ENCODE measurements at regions not wholly inside any gene's neighbourhood (a gene's known extent, or its start where the extent isn't known, plus 50 kb on each side); places are given as distances from the start of the nearest gene placed in this dataset.
A peak's percentile ranks its signal among the peaks of the same experiment; 100 is the strongest.
"Not testable (repeated sequence)": the region's sequence is repeated elsewhere in the genome, so short reads cannot be mapped to it uniquely, and the experiment has no call there.

- H3K36me3 ChIP-seq = no peaks in the 10 kb centered on the region
- no peak for TF ChIP-seq Cebpa-rat (IDR thresholded peaks at IDR 0.05)
- no peak overlapping the region for H3K4me2 ChIP-seq
- no peaks in the 10 kb centered on the region for H3K27me3 ChIP-seq
- no peaks in the 10 kb centered on the region for H4K20me1 ChIP-seq
- H3K9me3 ChIP-seq = peaks cover 9% of the 10 kb centered on the region
- H3K27ac ChIP-seq = no peak overlapping the region
- H3K4me1 ChIP-seq = no peaks in the 10 kb centered on the region
- H3K9ac ChIP-seq = no peak overlapping the region
- no peak overlapping the region for H3K4me3 ChIP-seq
These were observed 69.6 kb downstream of the SLC41A2 start for GRCh38 chr12:104888481-104888880.

DNA sequence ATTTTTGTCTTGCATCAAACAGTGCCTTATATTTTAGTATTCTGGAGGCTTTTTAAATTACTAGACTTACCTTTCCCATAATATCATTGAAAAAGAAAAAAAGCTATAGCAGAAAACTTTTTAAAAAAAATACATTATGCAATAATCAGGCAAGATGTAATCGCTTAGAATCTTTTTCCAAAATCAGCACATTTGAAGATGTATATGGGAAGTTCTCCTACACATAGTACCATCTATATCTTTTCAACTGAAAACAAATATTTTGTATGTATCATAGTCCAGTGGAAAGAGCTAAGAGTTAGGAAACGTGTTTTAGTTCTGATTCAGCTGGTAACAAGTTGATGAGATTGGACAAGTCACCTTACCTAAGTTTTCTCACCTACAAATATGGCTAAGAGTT, 70.6 kb downstream of the SLC41A2 start:
- H3K27ac ChIP-seq = no peak overlapping the region
- H4K20me1 ChIP-seq = no peaks in the 10 kb centered on the region

GRCh38 chr12:104886418-104887401, 71.4 kb downstream of the SLC41A2 start:
- Histone ChIP-seq H3K9me3 (peaks cover 15% of the 10 kb centered on the region), H3K4me3 (no peak overlapping the region), H3K4me2 (no peak overlapping the region), H3K36me3 (no peaks in the 10 kb centered on the region), H3K9ac (no peak overlapping the region), H3K4me1 (no peaks in the 10 kb centered on the region), H3K27ac (no peak overlapping the region), H3K27me3 (no peaks in the 10 kb centered on the region), H4K20me1 (no peaks in the 10 kb centered on the region)
- TF ChIP-seq Cebpa-rat (IDR thresholded peaks at IDR 0.05) = no peak

More for the DNA sequence above, 70.6 kb downstream of the SLC41A2 start:
- peaks cover 15% of the 10 kb centered on the region for H3K9me3 ChIP-seq
- H3K27me3 ChIP-seq = no peaks in the 10 kb centered on the region
- no peak overlapping the region for H3K4me3 ChIP-seq
- no peak overlapping the region for H3K9ac ChIP-seq
- no peak for TF ChIP-seq Cebpa-rat (IDR thresholded peaks at IDR 0.05)
- no peaks in the 10 kb centered on the region for H3K36me3 ChIP-seq
- H3K4me2 ChIP-seq = no peak overlapping the region
- no peaks in the 10 kb centered on the region for H3K4me1 ChIP-seq

DNA sequence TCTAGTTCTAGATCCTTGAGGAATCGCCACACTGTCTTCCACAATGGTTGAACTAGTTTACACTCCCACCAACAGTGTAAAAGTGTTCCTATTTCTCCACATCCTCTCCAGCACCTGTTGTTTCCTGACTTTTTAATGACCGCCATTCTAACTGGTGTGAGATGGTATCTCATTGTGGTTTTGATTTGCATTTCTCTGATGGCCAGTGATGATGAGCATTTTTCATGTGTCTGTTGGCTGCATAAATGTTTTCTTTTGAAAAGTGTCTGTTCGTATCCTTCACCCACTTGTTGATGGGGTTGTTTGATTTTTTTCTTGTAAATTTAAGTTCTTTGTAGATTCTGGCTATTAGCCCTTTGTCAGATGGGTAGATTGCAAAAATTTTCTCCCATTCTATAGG, 79.2 kb downstream of the SLC41A2 start:
- H3K4me3 ChIP-seq, H4K20me1 ChIP-seq, H3K9me3 ChIP-seq, H3K4me2 ChIP-seq, H3K36me3 ChIP-seq, H3K4me1 ChIP-seq, H3K9ac ChIP-seq, H3K27ac ChIP-seq, H3K27me3 ChIP-seq: not testable (repeated sequence)

DNA sequence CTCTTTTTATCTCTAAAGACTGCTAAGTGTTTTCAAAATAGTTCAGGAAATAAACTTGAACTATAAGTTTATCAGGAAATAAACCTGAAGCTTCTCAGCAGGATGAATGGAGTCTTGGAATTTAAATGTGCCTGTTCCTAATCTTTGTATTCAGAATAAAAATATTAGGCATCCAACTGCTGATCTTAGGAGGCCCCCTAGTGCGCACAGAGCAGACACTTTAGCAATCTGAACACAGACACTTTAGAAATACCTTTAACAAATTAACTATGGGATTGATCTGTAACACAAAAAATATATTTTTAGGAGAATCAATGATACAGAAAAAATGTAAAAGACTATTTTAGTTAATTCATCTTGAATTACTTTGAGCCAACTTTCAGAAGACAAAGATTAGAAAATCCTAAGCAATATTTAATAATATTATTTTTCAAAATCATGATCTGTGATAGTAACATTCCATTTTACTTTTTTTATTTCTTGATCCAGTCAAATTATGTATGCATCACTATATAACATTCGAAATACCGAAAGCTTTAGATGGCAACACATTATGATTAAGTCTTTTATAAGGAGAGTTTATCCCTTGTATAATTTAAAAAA, 80.9 kb downstream of the SLC41A2 start:
- H3K4me2 ChIP-seq = no peak overlapping the region
- no peak overlapping the region for H3K9ac ChIP-seq
- no peaks in the 10 kb centered on the region for H3K4me1 ChIP-seq
- H3K4me3 ChIP-seq = no peak overlapping the region
- no peaks in the 10 kb centered on the region for H3K9me3 ChIP-seq
- TF ChIP-seq Cebpa-rat (IDR thresholded peaks at IDR 0.05) = no peak
- H4K20me1 ChIP-seq = no peaks in the 10 kb centered on the region
- H3K27me3 ChIP-seq = no peaks in the 10 kb centered on the region
- no peaks in the 10 kb centered on the region for H3K36me3 ChIP-seq
- H3K27ac ChIP-seq = no peak overlapping the region

GRCh38 chr12:104873374-104873773, 84.7 kb downstream of the SLC41A2 start:
- H3K27me3 ChIP-seq = no peaks in the 10 kb centered on the region
- H3K9me3 ChIP-seq = no peaks in the 10 kb centered on the region
- no peak overlapping the region for H3K9ac ChIP-seq
- no peaks in the 10 kb centered on the region for H3K36me3 ChIP-seq
- no peak overlapping the region for H3K4me2 ChIP-seq
- no peak for TF ChIP-seq Cebpa-rat (IDR thresholded peaks at IDR 0.05)
- no peaks in the 10 kb centered on the region for H4K20me1 ChIP-seq
- no peak overlapping the region for H3K4me3 ChIP-seq
- H3K27ac ChIP-seq = no peak overlapping the region
- H3K4me1 ChIP-seq = peaks cover 4% of the 10 kb centered on the region; the same call in 1 of the 2 replicates

DNA sequence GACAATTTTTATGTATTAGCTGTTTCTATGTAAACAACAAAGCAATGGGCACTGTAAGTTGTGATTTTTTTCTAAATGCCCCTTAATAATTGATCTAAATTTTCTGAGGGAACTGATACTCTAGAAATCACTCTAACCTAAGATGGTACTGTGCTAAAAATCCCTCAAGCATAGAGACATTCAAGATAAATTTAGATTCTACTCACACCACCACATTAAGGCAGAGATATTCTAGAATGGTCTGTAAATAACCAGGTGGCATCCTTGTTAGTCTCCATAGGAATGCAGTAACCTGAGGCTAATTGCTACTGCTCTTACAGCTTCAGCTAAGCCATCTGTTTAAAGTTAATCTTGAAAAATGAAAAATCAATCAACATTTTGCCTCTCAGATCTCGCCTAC, 87.3 kb downstream of the SLC41A2 start:
- Histone ChIP-seq H3K36me3 (no peaks in the 10 kb centered on the region), H3K4me3 (no peak overlapping the region), H3K4me1 (peaks cover 4% of the 10 kb centered on the region; the same call in 1 of the 2 replicates), H3K9me3 (no peaks in the 10 kb centered on the region), H4K20me1 (no peaks in the 10 kb centered on the region), H3K27me3 (no peaks in the 10 kb centered on the region), H3K9ac (no peak overlapping the region), H3K4me2 (no peak overlapping the region), H3K27ac (no peak overlapping the region)
- no peak for TF ChIP-seq Cebpa-rat (IDR thresholded peaks at IDR 0.05)

GRCh38 chr12:104866291-104866690, 91.8 kb downstream of the SLC41A2 start:
- H3K9me3 ChIP-seq = no peaks in the 10 kb centered on the region
- no peak overlapping the region for H3K4me2 ChIP-seq

GRCh38 chr12:104865080-104865479, 93.0 kb downstream of the SLC41A2 start:
- no peak for TF ChIP-seq Cebpa-rat (IDR thresholded peaks at IDR 0.05)
- H3K9ac ChIP-seq = no peak overlapping the region
- H3K27me3 ChIP-seq = no peaks in the 10 kb centered on the region
- H3K4me3 ChIP-seq = no peak overlapping the region
- H3K4me2 ChIP-seq = no peak overlapping the region
- no peak overlapping the region for H3K27ac ChIP-seq
- H4K20me1 ChIP-seq = no peaks in the 10 kb centered on the region
- H3K36me3 ChIP-seq = no peaks in the 10 kb centered on the region
- H3K9me3 ChIP-seq = no peaks in the 10 kb centered on the region
- no peaks in the 10 kb centered on the region for H3K4me1 ChIP-seq

More at GRCh38 chr12:104866291-104866690, 91.8 kb downstream of the SLC41A2 start:
- no peak for TF ChIP-seq Cebpa-rat (IDR thresholded peaks at IDR 0.05)
- Histone ChIP-seq H3K4me1 (peaks cover 4% of the 10 kb centered on the region; the same call in 1 of the 2 replicates), H3K27ac (no peak overlapping the region), H3K36me3 (no peaks in the 10 kb centered on the region), H3K9ac (no peak overlapping the region), H3K27me3 (no peaks in the 10 kb centered on the region), H3K4me3 (no peak overlapping the region), H4K20me1 (no peaks in the 10 kb centered on the region)

DNA sequence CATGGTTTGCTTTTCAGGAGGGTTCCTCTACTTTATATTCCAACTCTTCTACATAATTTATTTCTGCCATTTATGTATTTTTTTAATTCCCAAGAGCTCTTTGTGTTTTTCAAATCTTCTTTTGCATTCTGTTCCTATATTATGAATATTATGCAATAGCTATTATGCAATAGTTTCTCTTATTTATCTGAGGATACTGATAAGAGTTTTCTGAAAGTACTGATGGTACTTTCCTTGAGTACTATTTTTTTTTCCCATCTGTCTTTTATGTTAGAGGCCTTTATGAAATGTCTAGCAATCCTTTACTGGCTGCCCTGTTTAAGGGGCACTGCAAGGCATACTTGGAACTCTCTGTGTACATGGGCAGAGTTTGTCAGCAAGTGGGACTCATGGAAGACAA, 93.4 kb downstream of the SLC41A2 start:
- Histone ChIP-seq H3K4me2 (no peak overlapping the region), H3K27me3 (no peaks in the 10 kb centered on the region), H3K4me3 (no peak overlapping the region), H3K36me3 (no peaks in the 10 kb centered on the region), H3K4me1 (no peaks in the 10 kb centered on the region), H3K9ac (no peak overlapping the region), H3K9me3 (no peaks in the 10 kb centered on the region), H4K20me1 (no peaks in the 10 kb centered on the region), H3K27ac (no peak overlapping the region)
- TF ChIP-seq Cebpa-rat (IDR thresholded peaks at IDR 0.05) = peak; percentile 36; the same call in 1 of the 2 replicates
